ENCODE measurements at regions not wholly inside any gene's neighbourhood (a gene's known extent, or its start where the extent isn't known, plus 50 kb on each side); places are given as distances from the start of the nearest gene placed in this dataset.

GRCh38 chr11:45393826-45394225 is 107.7 kb upstream of the SYT13 start:
- TF ChIP-seq CTCF (IDR thresholded peaks at IDR 0.05; ENCODE audit: borderline replicate concordance, extremely low read depth, low read length, poor library complexity, severe bottlenecking) (no peak), EZH2 (IDR thresholded peaks at IDR 0.05; ENCODE audit: borderline replicate concordance, low read depth, low read length, severe bottlenecking) (no peak)

All from DND-41 (cell line).